Neural progenitor cell (in vitro differentiated cells): ENCODE measurements at regions not wholly inside any gene's neighbourhood (a gene's known extent, or its start where the extent isn't known, plus 50 kb on each side); places are given as distances from the start of the nearest gene placed in this dataset.

Experiments used
- EZH2 ChIP-seq: fragments of 200-600 bp; sonication (generic); IDR thresholded peaks from 2 replicates; pipeline ENCODE4 v1.6.1; 2017; ENCODE audit warnings: antibody characterized with exemption, mild to moderate bottlenecking, moderate library complexity
- EZH2phosphoT487 ChIP-seq: fragments of 200-600 bp; sonication (generic); IDR thresholded peaks from 2 replicates; pipeline ENCODE4 v1.6.1; 2017; ENCODE audit warnings: antibody characterized with exemption
- TF ChIP-seq, protein P1 (sequence below): fragments of 200-600 bp; sonication (generic); IDR thresholded peaks from 2 replicates; pipeline ENCODE4 v1.5.1; 2017; ENCODE audit warnings: antibody characterized with exemption, mild to moderate bottlenecking

DNA sequence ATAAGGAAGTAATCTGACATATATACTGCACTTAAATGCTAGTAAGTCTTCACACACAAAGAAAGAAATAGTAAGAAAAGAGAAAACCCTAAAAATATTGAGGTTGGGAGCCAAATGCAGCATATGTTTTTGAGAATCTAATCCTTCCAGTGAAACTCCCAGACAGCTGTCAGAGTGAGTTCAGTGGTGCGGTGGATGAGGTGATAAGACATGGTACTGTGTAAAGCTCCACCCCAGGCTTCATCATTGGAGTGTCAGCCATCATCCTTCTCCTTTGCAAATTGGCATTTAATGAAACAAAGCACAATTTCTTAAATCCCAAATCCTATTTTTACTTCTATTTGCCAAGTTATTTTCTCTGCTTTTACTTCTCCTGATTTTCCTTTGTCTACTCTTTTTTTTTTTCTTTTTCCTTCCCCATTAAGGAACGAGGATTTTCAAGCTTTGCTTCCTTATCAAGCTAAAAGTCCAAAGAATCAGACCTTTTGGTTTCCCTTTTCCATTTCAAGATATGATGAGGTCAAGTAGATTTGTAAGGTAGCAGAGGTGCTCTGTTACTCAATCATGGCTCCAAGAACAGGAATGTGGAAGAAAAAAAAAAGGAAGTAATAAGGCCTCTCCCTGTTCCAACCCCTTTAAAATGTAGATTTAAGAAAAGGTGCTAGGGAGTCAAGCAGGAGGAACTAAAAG is 343.3 kb downstream of the SETD4 start:
- TF ChIP-seq, protein P1, sequence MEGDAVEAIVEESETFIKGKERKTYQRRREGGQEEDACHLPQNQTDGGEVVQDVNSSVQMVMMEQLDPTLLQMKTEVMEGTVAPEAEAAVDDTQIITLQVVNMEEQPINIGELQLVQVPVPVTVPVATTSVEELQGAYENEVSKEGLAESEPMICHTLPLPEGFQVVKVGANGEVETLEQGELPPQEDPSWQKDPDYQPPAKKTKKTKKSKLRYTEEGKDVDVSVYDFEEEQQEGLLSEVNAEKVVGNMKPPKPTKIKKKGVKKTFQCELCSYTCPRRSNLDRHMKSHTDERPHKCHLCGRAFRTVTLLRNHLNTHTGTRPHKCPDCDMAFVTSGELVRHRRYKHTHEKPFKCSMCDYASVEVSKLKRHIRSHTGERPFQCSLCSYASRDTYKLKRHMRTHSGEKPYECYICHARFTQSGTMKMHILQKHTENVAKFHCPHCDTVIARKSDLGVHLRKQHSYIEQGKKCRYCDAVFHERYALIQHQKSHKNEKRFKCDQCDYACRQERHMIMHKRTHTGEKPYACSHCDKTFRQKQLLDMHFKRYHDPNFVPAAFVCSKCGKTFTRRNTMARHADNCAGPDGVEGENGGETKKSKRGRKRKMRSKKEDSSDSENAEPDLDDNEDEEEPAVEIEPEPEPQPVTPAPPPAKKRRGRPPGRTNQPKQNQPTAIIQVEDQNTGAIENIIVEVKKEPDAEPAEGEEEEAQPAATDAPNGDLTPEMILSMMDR = no peak
- TF ChIP-seq EZH2phosphoT487 (no peak), EZH2 (no peak)
